ENCODE measurements at regions not wholly inside any gene's neighbourhood (a gene's known extent, or its start where the extent isn't known, plus 50 kb on each side); places are given as distances from the start of the nearest gene placed in this dataset.

- no peak overlapping the region for H2AFZ ChIP-seq (ENCODE audit: control insufficient read depth, low read depth, low read length)
- H3K79me2 ChIP-seq (ENCODE audit: control insufficient read depth, insufficient read depth, low read length), result no peaks in the 10 kb centered on the region
- H3K4me2 ChIP-seq (ENCODE audit: control insufficient read depth, insufficient read depth), result no peak overlapping the region
- CTCF ChIA-PET, result no interaction called here
- H3K36me3 ChIP-seq (ENCODE audit: control insufficient read depth in 2 of 2, insufficient read depth in 2 of 2, low read length in 1 of 2), result no peaks in the 10 kb centered on the region
- no peaks in the 10 kb centered on the region; the same call in 2 of the 3 replicates for H3K9me3 ChIP-seq (replicated peaks; ENCODE audit: control insufficient read depth, insufficient read depth, low read length)
- no TSS peak for BruUV-seq (replicated peaks)
- RAD21 ChIA-PET (ENCODE audit: unreplicated experiment), result no interaction called here
- 46% methylated on average over 2 of the region's 2 CpGs for WGBS (ENCODE audit: insufficient coverage, insufficient replicate concordance, low lambda C conversion rate, missing lambda C conversion rate)
- in situ Hi-C loops (cut with MboI), result no loop called here
- FAIRE-seq (no peak), ATAC-seq (no peak), DNase-seq (ENCODE audit: low read depth, low spot score) (no peak)
- no peak overlapping the region for H3K9ac ChIP-seq (ENCODE audit: control insufficient read depth, insufficient read depth, low read length)
- H3K4me3 ChIP-seq, result no peak overlapping the region
- POLR2A ChIA-PET, result no interaction called here
- SMC1A ChIA-PET (ENCODE audit: uncharacterized antibody, unreplicated experiment), result interaction anchor here (0.8 to 1.4 kb wide), 2 partner anchors 11 to 28 kb away, joined by 3 to 5 read pairs; no protein-coding TSS in a partner anchor
- H4K20me1 ChIP-seq (ENCODE audit: control insufficient read depth, insufficient read depth), result no peaks in the 10 kb centered on the region
- no peaks in the 10 kb centered on the region; a peak in 1 of 4 replicates for H3K27me3 ChIP-seq (replicated peaks in 1 of 2; ENCODE audit: control insufficient read depth in 2 of 2, insufficient read depth in 2 of 2, low read length in 1 of 2)
- no peak overlapping the region for H3K27ac ChIP-seq (ENCODE audit: control insufficient read depth, insufficient read depth)
- intact Hi-C loops (cut with micrococcal nuclease; ENCODE audit: unreplicated experiment), result no loop called here
- H3K4me1 ChIP-seq (ENCODE audit: control insufficient read depth, insufficient read depth, low read length), result no peaks in the 10 kb centered on the region
- TF ChIP-seq CHD4 (IDR thresholded peaks at IDR 0.05) (no peak), RAD51 (IDR thresholded peaks at IDR 0.05) (no peak), TCF12 (IDR thresholded peaks at IDR 0.05; ENCODE audit: low read depth, low read length) (no peak), HDAC2 (IDR thresholded peaks at IDR 0.05) (no peak), BRCA1 (IDR thresholded peaks at IDR 0.05; ENCODE audit: low read depth, low read length) (no peak), FOXM1 (IDR thresholded peaks at IDR 0.05; ENCODE audit: low read depth, low read length) (no peak), HDGF (IDR thresholded peaks at IDR 0.05) (no peak), JUNB (IDR thresholded peaks at IDR 0.05) (no peak), KAT2A (conservative IDR thresholded peaks at IDR 0.05; ENCODE audit: control insufficient read depth, low read depth, low read length) (no peak), RUNX3 (IDR thresholded peaks at IDR 0.05; ENCODE audit: low read length) (no peak), ETV6 (conservative IDR thresholded peaks at IDR 0.05 in 1 of 2, IDR thresholded peaks at IDR 0.05 in 1 of 2; ENCODE audit: borderline replicate concordance in 1 of 2, low read depth in 1 of 2) (no peak), EZH2 (IDR thresholded peaks at IDR 0.05; ENCODE audit: borderline replicate concordance, control insufficient read depth, low read depth, low read length) (no peak), BMI1 (IDR thresholded peaks at IDR 0.05; ENCODE audit: borderline replicate concordance) (no peak), ZNF687 (IDR thresholded peaks at IDR 0.05) (no peak)
- TF ChIP-seq, protein P1, sequence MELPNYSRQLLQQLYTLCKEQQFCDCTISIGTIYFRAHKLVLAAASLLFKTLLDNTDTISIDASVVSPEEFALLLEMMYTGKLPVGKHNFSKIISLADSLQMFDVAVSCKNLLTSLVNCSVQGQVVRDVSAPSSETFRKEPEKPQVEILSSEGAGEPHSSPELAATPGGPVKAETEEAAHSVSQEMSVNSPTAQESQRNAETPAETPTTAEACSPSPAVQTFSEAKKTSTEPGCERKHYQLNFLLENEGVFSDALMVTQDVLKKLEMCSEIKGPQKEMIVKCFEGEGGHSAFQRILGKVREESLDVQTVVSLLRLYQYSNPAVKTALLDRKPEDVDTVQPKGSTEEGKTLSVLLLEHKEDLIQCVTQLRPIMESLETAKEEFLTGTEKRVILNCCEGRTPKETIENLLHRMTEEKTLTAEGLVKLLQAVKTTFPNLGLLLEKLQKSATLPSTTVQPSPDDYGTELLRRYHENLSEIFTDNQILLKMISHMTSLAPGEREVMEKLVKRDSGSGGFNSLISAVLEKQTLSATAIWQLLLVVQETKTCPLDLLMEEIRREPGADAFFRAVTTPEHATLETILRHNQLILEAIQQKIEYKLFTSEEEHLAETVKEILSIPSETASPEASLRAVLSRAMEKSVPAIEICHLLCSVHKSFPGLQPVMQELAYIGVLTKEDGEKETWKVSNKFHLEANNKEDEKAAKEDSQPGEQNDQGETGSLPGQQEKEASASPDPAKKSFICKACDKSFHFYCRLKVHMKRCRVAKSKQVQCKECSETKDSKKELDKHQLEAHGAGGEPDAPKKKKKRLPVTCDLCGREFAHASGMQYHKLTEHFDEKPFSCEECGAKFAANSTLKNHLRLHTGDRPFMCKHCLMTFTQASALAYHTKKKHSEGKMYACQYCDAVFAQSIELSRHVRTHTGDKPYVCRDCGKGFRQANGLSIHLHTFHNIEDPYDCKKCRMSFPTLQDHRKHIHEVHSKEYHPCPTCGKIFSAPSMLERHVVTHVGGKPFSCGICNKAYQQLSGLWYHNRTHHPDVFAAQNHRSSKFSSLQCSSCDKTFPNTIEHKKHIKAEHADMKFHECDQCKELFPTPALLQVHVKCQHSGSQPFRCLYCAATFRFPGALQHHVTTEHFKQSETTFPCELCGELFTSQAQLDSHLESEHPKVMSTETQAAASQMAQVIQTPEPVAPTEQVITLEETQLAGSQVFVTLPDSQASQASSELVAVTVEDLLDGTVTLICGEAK (IDR thresholded peaks at IDR 0.05; ENCODE audit: borderline replicate concordance), result no peak
- TF ChIP-seq, protein P2, sequence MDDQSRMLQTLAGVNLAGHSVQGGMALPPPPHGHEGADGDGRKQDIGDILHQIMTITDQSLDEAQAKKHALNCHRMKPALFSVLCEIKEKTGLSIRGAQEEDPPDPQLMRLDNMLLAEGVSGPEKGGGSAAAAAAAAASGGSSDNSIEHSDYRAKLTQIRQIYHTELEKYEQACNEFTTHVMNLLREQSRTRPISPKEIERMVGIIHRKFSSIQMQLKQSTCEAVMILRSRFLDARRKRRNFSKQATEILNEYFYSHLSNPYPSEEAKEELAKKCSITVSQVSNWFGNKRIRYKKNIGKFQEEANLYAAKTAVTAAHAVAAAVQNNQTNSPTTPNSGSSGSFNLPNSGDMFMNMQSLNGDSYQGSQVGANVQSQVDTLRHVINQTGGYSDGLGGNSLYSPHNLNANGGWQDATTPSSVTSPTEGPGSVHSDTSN (IDR thresholded peaks at IDR 0.05; ENCODE audit: insufficient replicate concordance, low read depth, low read length), result no peak
Measured at GRCh38 chr5:144102361-144102760, 68.1 kb downstream of the YIPF5 start.

Data from GM12878 (cell line).